HepG2 (cell line): ENCODE measurements at regions not wholly inside any gene's neighbourhood (a gene's known extent, or its start where the extent isn't known, plus 50 kb on each side); places are given as distances from the start of the nearest gene placed in this dataset.

Experiments
- ATAC-seq: fragments of 200-7000 bp; cut with Tn5 transposase; 3 replicates; pipeline ENCODE4 v1.9.1; 2020; ENCODE audit warnings: mild to moderate bottlenecking, moderate library complexity
- BruUV-seq: library from RNA; stranded (reverse); fragments of 400-500 nt; replicated peaks from 2 replicates; lab custom pipeline; 2021; lab: Mats Ljungman, UMichigan
- CTCF ChIA-PET: fragments of 300-600 bp; formaldehyde crosslinking; extraction: SDS; loops from one replicate; lab custom pipeline; 2021; ENCODE audit warnings: low total read pairs, inconsistent platforms, low intra/inter-chr PET ratio; lab: Yijun Ruan, JAX
- POLR2A ChIA-PET: fragments of 350-600 bp; sonication (Branson Sonifier 250); formaldehyde crosslinking; loops from one replicate; lab custom pipeline; 2020; ENCODE audit warnings: antibody characterized with exemption, inconsistent platforms; lab: Yijun Ruan, JAX
- DNase-seq: peaks from one replicate; pipeline ENCODE4 v3.0.0-alpha.2; 2015; ENCODE audit warnings: low spot score
- FAIRE-seq: peaks from 3 replicates; lab custom pipeline; 2011; peaks lifted over from hg19 to GRCh38; lab: Jason Lieb, UNC
- H2AFZ ChIP-seq: one replicate; pipeline ENCODE4 v1.6.1; 2011; ENCODE audit warnings: low read length, inconsistent platforms
- H3K27ac ChIP-seq: fragments of 300-600 bp; 3 replicates; pipeline ENCODE4 v1.8.0; 2011; ENCODE audit warnings: mixed run types, mild to moderate bottlenecking, mixed read lengths, low read length, inconsistent platforms; ENCODE audit not compliant: insufficient read depth; ENCODE audit errors: extremely low read length
- H3K27me3 ChIP-seq, 2 experiments: fragments of 200-600 bp in 1 of 2; 2 replicates in 1 of 2; 3 replicates in 1 of 2; pipeline versions ENCODE4 v1.6.0 to v1.8.0; 2011; ENCODE audit warnings: low read length in 2 of 2, mild to moderate bottlenecking in 2 of 2, moderate library complexity in 2 of 2, inconsistent platforms in 1 of 2; ENCODE audit not compliant: insufficient read depth in 2 of 2, control insufficient read depth in 1 of 2
- H3K36me3 ChIP-seq, 2 experiments: fragments of 200-600 bp in 1 of 2; replicated peaks in 1 of 2; 2 replicates in 1 of 2; 3 replicates in 1 of 2; pipeline versions ENCODE4 v1.5.1 to v1.8.0; 2011; ENCODE audit warnings: low read length in 2 of 2, inconsistent platforms in 1 of 2; ENCODE audit not compliant: insufficient read depth in 2 of 2, control insufficient read depth in 1 of 2
- H3K4me1 ChIP-seq: 2 replicates; pipeline ENCODE4 v1.5.1; 2012; ENCODE audit warnings: low read length, inconsistent platforms; ENCODE audit not compliant: insufficient read depth
- H3K4me2 ChIP-seq: 2 replicates; pipeline ENCODE4 v1.6.0; 2011; ENCODE audit warnings: low read depth, low read length, inconsistent platforms
- H3K4me3 ChIP-seq, 3 experiments: fragments of 200-600 bp in 1 of 3; sonication (generic), shearing (Covaris generic) in 1 of 3; replicated peaks in 1 of 3; 2 replicates each; pipeline ENCODE4 v1.5.1; 2011 to 2016; ENCODE audit warnings: low read length in 3 of 3, inconsistent platforms in 2 of 3, low read depth in 2 of 3, mild to moderate bottlenecking in 2 of 3, control low read depth in 1 of 3, mixed read lengths in 1 of 3; ENCODE audit not compliant: insufficient read depth in 1 of 3
- H3K79me2 ChIP-seq: one replicate; pipeline ENCODE4 v1.6.1; 2011; ENCODE audit warnings: low read length, inconsistent platforms; ENCODE audit not compliant: insufficient read depth
- H3K9ac ChIP-seq: 2 replicates; pipeline ENCODE4 v1.6.0; 2011; ENCODE audit warnings: mild to moderate bottlenecking, low read depth, low read length, inconsistent platforms; ENCODE audit not compliant: insufficient read depth
- H3K9me3 ChIP-seq: 2 replicates; pipeline ENCODE4 v1.5.1; 2012; ENCODE audit warnings: mild to moderate bottlenecking, low read length
- H4K20me1 ChIP-seq: 2 replicates; pipeline ENCODE4 v1.6.0; 2011; ENCODE audit warnings: inconsistent platforms, mild to moderate bottlenecking, low read length, moderate library complexity; ENCODE audit not compliant: insufficient read depth
- CBX5 ChIP-seq: sonication (generic); formaldehyde crosslinking; IDR thresholded peaks from 2 replicates; pipeline ENCODE4 v1.4.0; 2020; ENCODE audit warnings: missing genetic modification reagents, borderline replicate concordance
- KIAA2018 ChIP-seq: sonication (generic); formaldehyde crosslinking; IDR thresholded peaks from 2 replicates; pipeline ENCODE4 v1.5.0; 2020; ENCODE audit warnings: mild to moderate bottlenecking, missing genetic modification reagents, borderline replicate concordance
- SATB2 ChIP-seq: sonication (generic); formaldehyde crosslinking; IDR thresholded peaks from 2 replicates; pipeline ENCODE4 v1.5.0; 2020; ENCODE audit warnings: missing genetic modification reagents
- SIN3A ChIP-seq: IDR thresholded peaks from 2 replicates; pipeline ENCODE4 v1.6.1; 2011; ENCODE audit warnings: low read depth, mild to moderate bottlenecking, control low read depth, low read length, borderline replicate concordance
- SP1 ChIP-seq, 2 experiments: fragments of 450-650 bp in 1 of 2; sonication (generic) in 1 of 2; formaldehyde crosslinking in 1 of 2; IDR thresholded peaks; 2 replicates each; pipeline versions ENCODE4 v1.4.0 to v1.6.1; 2016 to 2020; ENCODE audit warnings: missing genetic modification reagents in 1 of 2
- SP2 ChIP-seq: sonication (generic); formaldehyde crosslinking; IDR thresholded peaks from 2 replicates; pipeline ENCODE4 v1.5.1; 2020; ENCODE audit warnings: mild to moderate bottlenecking, missing genetic modification reagents
- ZNF234 ChIP-seq: sonication (generic); formaldehyde crosslinking; conservative IDR thresholded peaks from 2 replicates; pipeline ENCODE4 v1.5.1; 2020; ENCODE audit warnings: mild to moderate bottlenecking, missing genetic modification reagents
- ZNF407 ChIP-seq: sonication (generic); formaldehyde crosslinking; IDR thresholded peaks from one replicate; pipeline ENCODE4 v1.5.1; 2020; ENCODE audit warnings: mild to moderate bottlenecking, missing genetic modification reagents; ENCODE audit errors: not compliant biosample characterization
- WGBS: methylation state at CpG from one replicate; pipeline ENCODE4 v1.1.6; 2017; ENCODE audit warnings: low lambda C conversion rate; 5-methylcytosine and 5-hydroxymethylcytosine counted together
- in situ Hi-C: cut with HindIII; loops from 2 replicates; pipeline ENCODE4 v1.10.0; 2017; ENCODE audit warnings: low pct_unique_long_range_greater_than_20kb; ENCODE audit not compliant: extremely low pct_ligation_motif_present
- intact Hi-C: fragments of 100-400 bp; cut with micrococcal nuclease; formaldehyde crosslinking; loops from one replicate; pipeline ENCODE4 v1.10.0; 2022; ENCODE audit not compliant: unreplicated experiment

- Histone ChIP-seq H3K36me3 (no peaks in the 10 kb centered on the region), H3K79me2 (no peaks in the 10 kb centered on the region), H4K20me1 (no peaks in the 10 kb centered on the region), H3K9me3 (no peaks in the 10 kb centered on the region), H3K4me1 (peaks cover 5% of the 10 kb centered on the region; the same call in 1 of the 2 replicates), H2AFZ (no peak overlapping the region), H3K27me3 (peaks cover 5 to 27% of the 10 kb centered on the region in 2 experiments; a peak in 4 of 5 replicates), H3K4me2 (no peak overlapping the region), H3K4me3 (no peak overlapping the region), H3K9ac (no peak overlapping the region), H3K27ac (no peak overlapping the region)
- ATAC-seq (no peak), DNase-seq (no peak), FAIRE-seq (no peak)
- ChIA-PET CTCF (no interaction called here), POLR2A (no interaction called here)
- in situ Hi-C loops (no loop called here), intact Hi-C loops (no loop called here)
- 55% methylated on average over 8 of the region's 8 CpGs for WGBS
- BruUV-seq: no TSS peak
- TF ChIP-seq ZNF234 (CRISPR knock-in tag): no peak
- TF ChIP-seq SIN3A: no peak
- TF ChIP-seq ZNF407 (CRISPR knock-in tag): no peak
- no peak for TF ChIP-seq SATB2
- TF ChIP-seq CBX5 (CRISPR knock-in tag): no peak
- no peak for TF ChIP-seq KIAA2018 (CRISPR knock-in tag)
- TF ChIP-seq SP2 (CRISPR knock-in tag): no peak
- no peak for TF ChIP-seq SP1 (IDR thresholded peaks at IDR 0.05)
- TF ChIP-seq SP1 (CRISPR knock-in tag; IDR thresholded peaks at IDR 0.05): no peak
Measured at GRCh38 chr10:124165311-124165710, 71.9 kb upstream of the CHST15 start.
